GM21390 (cell line): ENCODE measurements at regions not wholly inside any gene's neighbourhood (a gene's known extent, or its start where the extent isn't known, plus 50 kb on each side); places are given as distances from the start of the nearest gene placed in this dataset.

Experiments
- ATAC-seq: cut with Tn5 transposase; IDR thresholded peaks from one replicate; pipeline ENCODE4 v1.9.1; 2021; ENCODE audit not compliant: unreplicated experiment

DNA sequence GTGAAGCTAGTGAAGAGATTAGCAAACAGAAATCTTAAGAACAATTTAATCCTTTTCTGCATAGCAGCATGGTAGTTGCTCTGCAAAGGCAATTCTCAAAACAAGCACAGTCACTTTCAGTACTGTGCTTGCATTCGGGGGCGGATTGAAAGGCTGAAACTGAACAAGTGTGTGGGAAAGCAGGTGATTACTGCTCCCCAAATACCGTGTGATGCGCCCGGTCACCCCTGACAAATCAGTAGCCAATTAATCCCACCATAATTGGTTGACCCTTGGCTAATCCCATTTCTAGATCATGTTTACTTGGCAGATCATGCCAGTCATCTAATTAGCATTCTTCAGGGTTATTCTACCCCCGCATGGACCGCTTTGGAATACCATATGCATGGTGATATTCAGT lies 76.5 kb upstream of the ADRB1 start:
- ATAC-seq = peak; percentile 46

DNA sequence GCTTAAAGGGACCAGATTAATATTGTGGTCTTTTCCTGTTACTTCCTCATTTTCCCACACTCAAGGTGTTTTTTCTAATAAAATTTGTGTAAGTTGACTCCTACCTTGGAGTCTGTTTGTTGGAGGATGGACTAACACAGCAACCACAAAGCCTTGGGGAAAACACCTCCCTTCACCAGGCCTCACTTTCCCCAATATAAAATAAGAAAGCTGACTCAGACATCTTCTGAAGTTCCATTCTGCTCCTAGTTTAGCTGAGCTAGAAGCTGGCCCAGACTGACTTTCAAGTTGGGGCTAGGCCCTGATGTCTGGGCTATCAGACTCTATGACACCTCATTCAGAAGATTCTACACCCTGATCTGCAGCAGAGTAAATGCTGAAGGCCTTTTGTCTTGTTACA lies 73.0 kb upstream of the ADRB1 start:
- no peak for ATAC-seq

DNA sequence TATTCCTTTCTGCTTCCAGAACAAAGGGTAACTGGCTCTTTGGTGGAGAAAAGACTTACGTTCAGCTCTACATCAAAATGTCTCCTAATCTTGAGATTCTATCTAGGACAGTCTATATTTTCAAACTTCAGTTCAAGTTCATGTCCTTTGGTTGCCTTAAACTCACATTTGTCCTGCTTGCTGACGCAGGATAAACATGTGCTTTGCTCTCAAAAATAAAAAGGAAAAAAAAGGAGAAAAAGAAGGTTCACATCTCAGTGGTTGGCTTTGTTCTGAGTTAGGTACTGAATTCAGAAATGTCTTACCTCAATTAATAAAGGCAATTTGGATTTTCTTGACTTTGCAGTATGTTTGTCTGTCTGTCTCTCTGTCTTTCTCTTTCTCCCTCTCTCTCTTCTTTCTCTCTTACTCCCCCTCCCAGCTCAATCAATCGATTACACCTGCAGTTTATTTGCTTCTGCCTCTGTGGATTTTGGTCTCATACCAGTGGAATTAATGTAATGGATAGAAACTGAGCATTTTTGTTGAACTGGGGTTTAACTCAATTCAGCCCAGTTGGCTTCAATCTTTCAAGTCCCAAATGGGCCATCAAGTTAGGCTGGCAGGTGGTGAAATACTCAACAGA lies 72.2 kb upstream of the ADRB1 start:
- ATAC-seq = no peak

DNA sequence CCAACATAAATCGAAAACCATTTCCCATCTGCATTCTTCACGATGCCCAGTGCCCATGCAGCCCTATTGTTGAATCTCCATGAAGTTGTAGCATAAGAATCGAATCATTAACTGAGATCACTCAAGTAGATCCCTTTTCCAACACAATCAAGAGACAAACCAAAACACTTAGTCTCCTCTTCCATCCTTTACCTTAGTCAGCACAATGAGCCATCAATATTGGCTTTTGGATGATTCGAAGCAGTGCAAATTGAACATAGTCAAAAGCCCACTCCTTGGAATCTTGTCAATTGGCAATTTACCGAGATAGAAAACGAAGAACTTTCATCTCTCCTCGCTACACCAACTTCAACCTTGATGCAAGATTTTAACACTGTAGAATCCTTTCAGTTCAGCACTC lies 66.5 kb upstream of the ADRB1 start:
- ATAC-seq = no peak

DNA sequence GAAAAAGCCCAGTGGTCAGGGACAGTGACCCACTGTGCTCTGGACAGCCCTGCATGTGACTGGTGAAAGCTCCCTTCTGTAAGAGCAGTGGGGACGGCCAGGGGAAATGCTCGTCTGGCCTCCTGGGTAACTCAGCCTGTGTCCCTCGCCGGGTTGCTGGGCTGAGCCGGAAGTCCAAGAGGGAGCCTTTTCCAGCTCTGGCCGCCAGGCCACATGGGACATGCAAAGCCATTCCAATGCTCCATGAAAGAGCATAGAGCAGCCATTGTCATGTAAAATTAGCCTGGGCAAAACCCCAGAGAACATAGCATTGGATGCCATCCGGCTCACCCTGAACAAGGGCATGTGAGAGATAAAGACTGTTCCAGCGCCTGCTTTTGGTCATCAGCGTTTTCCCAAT lies 64.9 kb upstream of the ADRB1 start:
- no peak for ATAC-seq

DNA sequence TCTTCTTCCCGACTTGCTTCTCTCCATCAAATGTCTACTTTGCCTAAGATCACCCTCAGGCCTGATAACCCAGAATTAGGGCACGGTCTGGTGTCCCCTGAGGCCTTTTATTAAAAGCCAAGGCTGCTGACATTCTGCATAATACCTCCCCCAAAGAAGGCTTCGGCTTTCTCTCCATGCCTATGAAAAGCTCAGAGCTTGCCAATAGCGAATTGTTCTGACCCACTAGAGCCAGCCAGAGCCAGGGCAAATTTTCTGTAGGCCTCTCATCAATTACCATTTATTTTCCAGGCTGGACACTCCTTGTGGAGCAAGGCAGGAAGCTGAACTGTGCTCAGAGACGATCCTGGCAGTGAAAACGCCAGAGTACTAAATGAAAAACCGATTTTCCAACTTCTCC lies 64.3 kb upstream of the ADRB1 start:
- no peak for ATAC-seq

DNA sequence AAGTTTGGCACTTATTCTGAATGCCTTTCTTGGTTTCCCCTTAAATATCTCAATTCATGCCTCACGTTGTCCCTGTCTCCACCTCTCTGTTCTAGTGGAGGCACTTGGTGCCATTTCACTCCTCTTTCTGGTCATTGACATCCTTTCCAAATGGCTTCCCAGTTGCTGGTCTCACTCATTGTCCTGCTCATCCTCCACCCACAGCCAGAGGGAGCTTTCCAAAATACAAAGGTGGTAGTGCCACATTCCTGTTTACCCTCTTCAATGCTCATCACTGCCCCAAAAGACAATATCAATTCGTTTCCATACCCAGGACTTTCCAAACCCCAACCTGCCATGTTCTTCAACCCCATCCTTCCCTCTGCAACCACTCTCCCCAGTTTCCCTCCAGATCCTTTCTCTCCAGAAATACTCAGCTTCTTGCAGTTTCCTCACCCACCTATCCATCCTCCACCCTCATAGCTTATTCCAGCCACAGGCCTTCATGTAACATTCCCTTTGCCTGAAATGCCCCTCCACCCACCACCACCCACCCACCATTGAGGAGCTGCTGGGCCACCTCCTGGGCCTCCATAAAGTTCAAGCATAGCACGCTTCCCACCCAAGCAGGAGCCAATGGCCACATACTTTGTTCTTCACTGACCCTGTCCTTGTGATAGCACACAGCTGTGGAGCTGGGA lies 63.1 kb upstream of the ADRB1 start:
- ATAC-seq = no peak

DNA sequence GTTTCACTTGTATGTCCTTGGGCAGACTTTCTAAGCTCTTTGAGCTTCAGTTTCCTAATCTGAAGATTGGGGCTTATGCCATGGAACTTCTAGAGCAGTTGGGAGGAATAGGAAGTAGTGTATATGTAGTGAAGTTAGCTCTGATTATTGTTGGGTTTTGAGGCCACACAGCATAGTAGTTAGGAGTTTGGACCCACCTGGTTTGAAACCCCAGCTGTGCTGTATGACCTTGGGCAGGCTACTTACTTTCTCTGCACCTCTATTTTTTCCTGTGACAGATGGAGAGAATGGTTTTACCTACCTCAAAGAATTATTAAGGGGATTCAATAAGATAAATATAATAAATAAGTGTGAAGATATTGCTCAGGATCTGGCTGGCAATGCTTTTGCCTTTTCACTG lies 61.4 kb upstream of the ADRB1 start:
- ATAC-seq = peak; percentile 34

DNA sequence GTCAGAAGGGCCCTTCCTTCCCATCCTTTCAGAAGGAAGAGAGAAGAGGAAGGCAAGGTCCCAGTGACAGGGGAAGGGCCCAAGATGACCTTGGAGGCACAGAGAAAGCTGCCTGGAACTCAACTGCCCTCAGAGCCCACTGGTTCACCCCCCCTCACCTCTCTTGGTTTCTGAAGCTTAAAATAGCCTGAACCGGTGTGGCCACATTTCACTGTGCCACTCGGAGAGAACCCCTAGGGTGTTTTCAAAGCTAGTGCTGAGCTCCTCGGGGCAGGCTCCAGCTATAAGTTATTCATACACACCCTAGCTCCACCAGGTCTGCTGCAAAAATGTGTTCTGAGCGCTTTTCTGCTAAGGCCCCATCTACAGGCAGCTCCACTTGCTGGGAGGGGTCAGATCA lies 60.9 kb upstream of the ADRB1 start:
- peak; percentile 89 for ATAC-seq

DNA sequence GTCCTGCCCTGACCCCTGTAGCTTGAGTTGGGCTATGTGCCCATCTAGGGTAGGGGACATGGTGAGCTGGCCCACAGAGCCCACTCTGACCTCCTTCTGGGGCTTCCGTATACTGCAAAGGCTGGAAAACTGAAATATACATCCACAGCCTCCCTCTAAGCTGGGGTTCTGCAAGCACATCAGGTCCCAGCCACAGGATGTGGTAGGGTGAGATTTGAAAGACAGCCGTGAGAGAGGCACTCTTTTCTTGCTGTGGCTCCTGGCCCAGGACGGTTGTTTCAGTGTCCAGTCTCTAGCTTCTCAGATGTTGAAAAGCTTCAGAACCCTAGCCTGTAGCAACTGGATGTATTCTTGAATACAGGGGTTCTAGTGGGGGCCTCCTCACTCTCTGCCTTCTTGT lies 60.1 kb upstream of the ADRB1 start:
- ATAC-seq = peak; percentile 52

DNA sequence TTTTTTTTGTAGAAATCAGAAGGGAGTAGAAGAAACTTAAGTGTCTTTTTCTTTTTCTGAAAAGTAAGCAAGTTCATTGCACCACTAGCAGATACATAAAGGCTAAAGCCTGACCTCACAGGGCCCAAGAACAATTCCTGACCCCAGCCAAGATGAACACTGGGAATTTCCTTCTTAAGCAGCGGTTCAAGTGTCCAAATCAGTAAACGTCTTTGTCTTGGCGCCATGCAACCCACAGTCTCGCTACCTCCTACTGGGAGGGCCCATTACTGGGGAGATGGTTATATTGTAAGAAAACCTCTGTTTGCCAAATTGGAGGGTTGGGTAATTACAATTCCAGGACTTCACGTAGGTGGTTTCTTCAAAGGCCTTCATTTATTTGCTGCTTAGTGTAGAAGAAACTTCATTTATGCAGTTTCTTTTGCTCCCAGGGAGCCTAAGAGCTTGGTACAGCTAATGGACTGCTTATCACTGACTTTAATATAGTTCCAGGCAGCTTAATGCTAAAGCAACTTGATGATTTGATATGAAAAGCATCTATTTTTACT lies 58.3 kb upstream of the ADRB1 start:
- no peak for ATAC-seq

DNA sequence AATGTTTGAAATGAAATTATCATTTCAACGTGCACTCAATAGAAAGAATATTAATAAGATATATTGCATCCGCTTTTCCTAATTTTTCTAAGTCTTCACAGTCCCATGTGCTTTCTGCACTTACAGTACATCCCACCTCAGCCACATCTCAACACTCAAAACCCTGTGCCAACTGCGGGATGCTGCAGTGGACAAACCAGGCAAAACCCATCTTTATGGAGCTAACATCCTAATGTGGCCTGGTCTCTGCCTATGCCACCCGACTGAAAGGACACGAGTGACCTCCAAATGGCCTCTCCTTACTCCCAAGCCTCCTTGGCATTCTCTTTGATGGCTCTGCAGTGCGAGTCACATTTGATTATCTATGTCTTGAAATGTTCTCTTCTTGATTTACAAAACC lies 57.4 kb upstream of the ADRB1 start:
- no peak for ATAC-seq

DNA sequence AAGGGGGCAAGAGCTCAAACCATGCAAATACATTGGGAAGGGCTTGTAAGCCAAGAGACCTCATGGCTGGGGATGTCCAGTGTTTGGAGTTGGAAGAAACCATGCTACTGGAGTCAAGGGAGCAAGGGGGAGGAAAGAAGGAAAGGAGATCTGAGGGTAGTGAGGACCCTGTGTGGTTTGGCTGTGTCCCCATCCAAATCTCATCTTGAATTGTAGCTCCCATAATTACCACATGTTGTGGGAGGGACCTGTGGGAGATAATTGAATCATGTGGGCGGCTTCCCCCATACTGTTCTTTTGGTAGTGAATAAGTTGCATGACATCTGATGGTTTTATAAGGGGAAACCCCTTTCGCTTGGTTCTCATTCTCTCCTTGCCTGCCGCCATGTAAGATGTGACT lies 56.5 kb upstream of the ADRB1 start:
- no peak for ATAC-seq

DNA sequence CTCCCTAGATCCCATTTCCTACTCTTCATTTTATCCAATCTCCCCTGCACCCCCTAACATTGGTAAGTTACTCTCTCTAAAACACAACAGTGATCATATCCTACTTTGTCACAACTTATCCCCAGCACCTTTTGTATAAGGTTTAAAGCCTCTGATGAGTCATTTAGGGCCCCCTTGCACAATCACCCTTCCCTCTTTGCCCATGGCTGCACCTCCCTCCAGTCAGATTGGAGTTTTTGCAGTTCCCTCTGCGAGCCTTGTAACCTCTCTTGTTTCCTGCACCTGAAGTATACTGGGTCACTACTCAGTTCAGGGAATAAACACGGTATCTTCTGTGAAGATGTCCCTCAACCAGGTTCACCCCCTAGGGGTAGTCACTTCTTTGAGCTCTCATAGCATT lies 55.9 kb upstream of the ADRB1 start:
- ATAC-seq = no peak

DNA sequence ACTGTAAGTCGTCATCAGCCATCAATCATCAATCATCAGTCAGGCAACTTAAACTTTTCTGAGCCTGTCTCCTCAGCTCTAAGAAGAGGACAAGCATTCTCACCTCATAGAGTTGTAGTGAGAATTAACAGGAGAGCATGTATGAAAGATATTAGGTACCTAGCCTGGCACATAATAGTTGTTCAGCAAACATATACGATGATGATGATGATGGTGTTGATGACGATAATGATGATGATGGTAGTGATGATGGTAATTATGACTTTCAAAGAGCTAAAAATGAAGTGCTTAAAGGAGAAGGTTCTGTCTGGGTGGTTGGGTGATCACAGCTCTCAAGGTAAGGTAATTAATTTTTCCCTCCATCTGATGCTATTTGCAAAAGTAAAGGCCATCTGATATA lies 55.1 kb upstream of the ADRB1 start:
- ATAC-seq = no peak

DNA sequence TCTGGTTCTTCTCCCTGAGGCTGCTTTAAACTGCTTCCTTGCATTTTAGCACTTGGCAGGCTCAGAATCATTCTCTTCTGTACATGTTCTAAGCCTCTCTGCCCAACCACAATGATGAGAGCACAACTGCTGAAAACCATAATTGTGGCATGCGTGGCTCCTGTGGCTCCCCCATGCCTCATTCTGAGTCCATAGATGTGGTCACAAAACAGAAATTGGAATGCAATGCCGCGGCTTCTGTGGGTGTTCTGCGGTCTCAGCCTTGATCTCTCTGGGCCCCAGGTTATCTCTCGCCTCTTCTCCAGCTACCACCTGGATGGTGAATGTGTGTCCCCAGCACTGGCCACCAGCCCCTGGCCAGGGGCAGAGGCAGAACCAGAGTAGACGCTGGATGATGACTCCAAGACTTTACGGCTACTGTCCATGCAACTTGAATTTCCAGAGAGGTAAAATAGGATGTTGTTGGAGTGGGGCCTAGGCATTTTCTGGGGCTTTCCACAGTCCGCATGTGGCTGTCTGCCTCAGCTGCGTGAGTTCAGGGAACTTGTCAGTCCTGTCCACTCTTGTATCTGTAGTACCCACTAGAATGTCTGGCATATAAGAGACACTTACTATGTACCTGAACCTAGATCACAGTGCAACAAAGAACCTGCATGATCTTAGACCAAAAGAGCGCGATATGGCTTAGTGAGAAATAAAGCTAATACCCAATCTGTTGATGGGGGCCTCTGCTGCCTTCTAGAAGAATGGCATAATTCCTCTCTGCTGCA lies 52.4 kb upstream of the ADRB1 start:
- no peak for ATAC-seq

DNA sequence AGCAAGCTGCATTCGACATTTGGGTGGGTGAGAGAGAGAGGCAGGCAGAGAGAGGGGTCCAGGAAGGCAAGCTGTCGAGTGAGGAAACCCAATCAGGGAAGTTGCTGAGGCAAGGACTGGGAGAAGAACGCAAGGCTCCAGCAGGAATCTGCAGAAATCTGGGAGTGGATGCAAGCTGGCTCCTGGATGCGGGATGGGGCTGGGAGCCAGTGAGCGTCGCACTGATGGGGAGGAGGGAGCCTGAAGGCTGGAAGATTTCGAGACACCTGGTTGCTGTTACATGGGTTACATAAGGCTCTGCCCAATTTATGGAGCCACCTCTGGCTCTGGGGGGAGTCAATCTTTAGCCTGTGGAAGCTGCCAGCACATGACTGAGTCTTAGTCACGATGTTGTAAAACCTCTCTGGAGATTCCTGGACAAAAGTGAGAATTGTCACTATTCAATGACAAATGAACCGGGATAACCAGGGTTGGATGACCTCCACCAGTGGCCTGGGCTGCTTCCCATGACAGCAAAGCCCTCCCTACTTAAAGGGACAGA lies 51.1 kb upstream of the ADRB1 start:
- ATAC-seq = no peak

DNA sequence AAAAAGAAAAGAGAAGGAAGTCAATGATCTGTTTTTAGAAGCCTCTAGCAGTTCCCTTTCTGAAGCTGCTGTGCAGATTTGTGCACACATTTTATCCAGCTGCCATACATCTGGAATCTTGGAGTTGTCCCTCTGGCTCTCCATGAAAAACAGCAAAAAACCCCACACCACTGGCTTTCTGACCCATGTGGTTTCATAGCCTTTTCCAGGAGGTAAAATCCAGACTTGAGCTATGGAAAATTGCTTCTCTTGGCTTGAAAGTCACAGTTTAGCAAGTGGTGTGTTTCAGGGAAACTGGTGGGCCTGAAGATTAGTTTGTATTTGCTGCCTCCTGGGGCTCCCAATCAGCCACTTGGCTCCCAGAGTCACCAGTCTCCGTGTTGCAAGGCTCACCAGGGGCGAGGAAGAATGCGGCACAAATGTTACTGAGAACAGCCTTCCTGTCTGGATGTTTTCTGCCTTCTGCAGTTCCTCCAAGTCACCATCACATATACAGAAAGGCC lies 50.1 kb upstream of the ADRB1 start:
- ATAC-seq = no peak
